H1 (cell line): ENCODE measurements at regions not wholly inside any gene's neighbourhood (a gene's known extent, or its start where the extent isn't known, plus 50 kb on each side); places are given as distances from the start of the nearest gene placed in this dataset.

Source experiments
- CTCF ChIA-PET: fragments of 300-600 bp; sonication (Branson Sonifier 250); formaldehyde crosslinking; loops from one replicate; lab custom pipeline; 2021; ENCODE audit not compliant: partially characterized antibody; lab: Charles Lee
- POLR2A ChIA-PET: fragments of 300-600 bp; sonication (Branson Sonifier 250); formaldehyde crosslinking; loops from one replicate; lab custom pipeline; 2021; ENCODE audit warnings: inconsistent platforms; ENCODE audit not compliant: partially characterized antibody; lab: Charles Lee
- DNase-seq, 2 experiments: peaks; one replicate each; pipeline versions ENCODE4 v3.0.0 to v3.0.0-alpha.2; 2010 to 2022; ENCODE audit warnings: low spot score in 2 of 2, low read depth in 1 of 2, mixed read lengths in 1 of 2
- FAIRE-seq: peaks from 2 replicates; lab custom pipeline; 2011; peaks lifted over from hg19 to GRCh38; lab: Jason Lieb, UNC
- H2AFZ ChIP-seq: 2 replicates; pipeline ENCODE4 v1.8.1; 2012; ENCODE audit warnings: low read length, inconsistent platforms
- H2AK5ac ChIP-seq: 2 replicates; pipeline ENCODE4 v1.6.1; 2013; ENCODE audit warnings: low read depth, low read length
- H2BK120ac ChIP-seq: replicated peaks from 2 replicates; pipeline ENCODE3; 2013; ENCODE audit warnings: low read depth, low read length, inconsistent platforms
- H2BK12ac ChIP-seq: 2 replicates; pipeline ENCODE4 v1.6.1; 2013; ENCODE audit warnings: low read depth, low read length
- H2BK15ac ChIP-seq: 2 replicates; pipeline ENCODE4 v1.6.1; 2013; ENCODE audit warnings: low read length
- H2BK20ac ChIP-seq: 2 replicates; pipeline ENCODE4 v1.6.1; 2013; ENCODE audit warnings: low read length
- H2BK5ac ChIP-seq: 2 replicates; pipeline ENCODE4 v1.6.1; 2013; ENCODE audit warnings: low read depth, low read length
- H3K14ac ChIP-seq: 2 replicates; pipeline ENCODE4 v1.6.1; 2013; ENCODE audit warnings: inconsistent platforms; ENCODE audit not compliant: insufficient read length
- H3K18ac ChIP-seq: 2 replicates; pipeline ENCODE4 v1.6.1; 2013; ENCODE audit warnings: low read length; ENCODE audit errors: extremely low read depth
- H3K23ac ChIP-seq: 2 replicates; pipeline ENCODE4 v1.6.1; 2013; ENCODE audit warnings: inconsistent platforms; ENCODE audit not compliant: insufficient read length
- H3K23me2 ChIP-seq: 2 replicates; pipeline ENCODE4 v1.6.1; 2013; ENCODE audit warnings: low read depth, low read length
- H3K27ac ChIP-seq: 2 replicates; pipeline ENCODE4 v1.6.1; 2011; ENCODE audit warnings: low read depth, low read length, inconsistent platforms
- H3K27me3 ChIP-seq, 4 experiments: replicated peaks in 1 of 4; 1 replicate in 1 of 4; 2 replicates in 3 of 4; pipeline versions ENCODE4 v1.6.1 to v1.8.1; 2011 to 2013; ENCODE audit warnings: low read length in 3 of 4, mild to moderate bottlenecking in 3 of 4, inconsistent platforms in 2 of 4, mixed read lengths in 2 of 4, moderate library complexity in 1 of 4; ENCODE audit not compliant: control insufficient read depth in 3 of 4, insufficient read depth in 3 of 4; ENCODE audit errors: extremely low read depth in 1 of 4
- H3K36me3 ChIP-seq, 4 experiments: 2 replicates each; pipeline versions ENCODE4 v1.6.1 to v1.8.1; 2011 to 2013; ENCODE audit warnings: mild to moderate bottlenecking in 4 of 4, low read length in 3 of 4, moderate library complexity in 2 of 4, control low read depth in 1 of 4, inconsistent platforms in 1 of 4; ENCODE audit not compliant: insufficient read depth in 4 of 4, control insufficient read depth in 2 of 4
- H3K4ac ChIP-seq: replicated peaks from 2 replicates; pipeline ENCODE3; 2013; ENCODE audit warnings: low read length, low read depth, mixed read lengths, inconsistent platforms; ENCODE audit not compliant: insufficient read length
- H3K4me1 ChIP-seq, 4 experiments: replicated peaks in 1 of 4; 1 replicate in 1 of 4; 2 replicates in 3 of 4; pipeline versions ENCODE4 v1.6.1 to v1.8.1; 2011 to 2013; ENCODE audit warnings: low read length in 3 of 4, inconsistent platforms in 2 of 4, mixed read lengths in 1 of 4; ENCODE audit not compliant: insufficient read depth in 4 of 4, control insufficient read depth in 3 of 4
- H3K4me2 ChIP-seq, 2 experiments: 2 replicates each; pipeline versions ENCODE4 v1.6.1 to v1.8.1; 2011 to 2013; ENCODE audit warnings: low read depth in 2 of 2, low read length in 2 of 2, control low read depth in 1 of 2, inconsistent platforms in 1 of 2, mild to moderate bottlenecking in 1 of 2; ENCODE audit not compliant: insufficient read depth in 1 of 2
- H3K4me3 ChIP-seq, 4 experiments: fragments of 200-600, 300-600 bp in 1 of 4; sonication (generic), shearing (Covaris generic), sonication (Bioruptor Twin) in 1 of 4; 2 replicates each; pipeline versions ENCODE4 v1.5.1 to v1.8.1; 2011 to 2016; ENCODE audit warnings: low read length in 4 of 4, low read depth in 3 of 4, control low read depth in 2 of 4, inconsistent platforms in 2 of 4, mild to moderate bottlenecking in 2 of 4, mixed read lengths in 1 of 4, moderate library complexity in 1 of 4; ENCODE audit not compliant: insufficient read depth in 2 of 4; ENCODE audit errors: extremely low read depth in 1 of 4
- H3K56ac ChIP-seq: replicated peaks from 2 replicates; pipeline ENCODE3; 2013; ENCODE audit warnings: low read depth, mild to moderate bottlenecking, mixed read lengths, low read length, inconsistent platforms; ENCODE audit not compliant: insufficient read length
- H3K79me1 ChIP-seq: 2 replicates; pipeline ENCODE4 v1.6.1; 2013; ENCODE audit warnings: low read depth, low read length, control low read depth
- H3K79me2 ChIP-seq, 2 experiments: 2 replicates each; pipeline versions ENCODE4 v1.6.1 to v1.8.1; 2012 to 2013; ENCODE audit warnings: low read length in 2 of 2, mild to moderate bottlenecking in 2 of 2, inconsistent platforms in 1 of 2; ENCODE audit not compliant: insufficient read depth in 2 of 2, control insufficient read depth in 1 of 2
- H3K9ac ChIP-seq, 4 experiments: replicated peaks in 1 of 4; 1 replicate in 1 of 4; 2 replicates in 3 of 4; pipeline versions ENCODE4 v1.6.1 to v1.8.1; 2011 to 2013; ENCODE audit warnings: low read depth in 3 of 4, low read length in 3 of 4, control low read depth in 2 of 4, mild to moderate bottlenecking in 2 of 4, moderate library complexity in 2 of 4, inconsistent platforms in 1 of 4; ENCODE audit errors: extremely low read depth in 1 of 4
- H3K9me3 ChIP-seq, 2 experiments: 2 replicates each; pipeline versions ENCODE4 v1.6.1 to v1.8.1; 2012 to 2013; ENCODE audit warnings: mild to moderate bottlenecking in 2 of 2, moderate library complexity in 2 of 2, control low read depth in 1 of 2, inconsistent platforms in 1 of 2, low read depth in 1 of 2, low read length in 1 of 2, mixed read lengths in 1 of 2; ENCODE audit not compliant: insufficient read depth in 2 of 2
- H4K20me1 ChIP-seq, 2 experiments: replicated peaks in 1 of 2; 2 replicates each; pipeline versions ENCODE3 to v1.8.1; 2011 to 2013; ENCODE audit warnings: inconsistent platforms in 2 of 2, low read length in 2 of 2, mild to moderate bottlenecking in 1 of 2; ENCODE audit not compliant: insufficient read depth in 2 of 2, control insufficient read depth in 1 of 2
- H4K5ac ChIP-seq: 2 replicates; pipeline ENCODE4 v1.6.1; 2013; ENCODE audit warnings: low read length, low read depth, mixed read lengths, inconsistent platforms; ENCODE audit not compliant: insufficient read length
- H4K8ac ChIP-seq: 2 replicates; pipeline ENCODE4 v1.8.0; 2013; ENCODE audit warnings: mild to moderate bottlenecking, moderate library complexity, low read length, inconsistent platforms; ENCODE audit not compliant: insufficient read depth; ENCODE audit errors: extremely low read depth
- H4K91ac ChIP-seq: replicated peaks from 2 replicates; pipeline ENCODE3; 2013; ENCODE audit warnings: low read length, mixed read lengths, inconsistent platforms; ENCODE audit not compliant: insufficient read length
- CBX8 ChIP-seq: fragments of 300-800, 300-1000 bp; sonication (generic); IDR thresholded peaks from 2 replicates; pipeline ENCODE4 v1.7.1; 2016; ENCODE audit warnings: low read depth, low read length, borderline replicate concordance
- MAX ChIP-seq: IDR thresholded peaks from 2 replicates; pipeline ENCODE4 v1.6.1; 2012; ENCODE audit warnings: inconsistent platforms
- WGBS, 2 experiments: shearing (Covaris generic) in 1 of 2; methylation state at CpG; one replicate each; pipeline versions ENCODE4 v1.1.6 to v1.1.7; 2013 to 2015; ENCODE audit warnings: low lambda C conversion rate in 2 of 2, mixed read lengths in 2 of 2, inconsistent platforms in 1 of 2, low coverage in 1 of 2, missing lambda C conversion rate in 1 of 2; ENCODE audit not compliant: insufficient replicate concordance in 2 of 2, insufficient coverage in 1 of 2, insufficient read length in 1 of 2; ENCODE audit errors: extremely low coverage in 1 of 2, missing lambda C conversion rate in 1 of 2; 5-methylcytosine and 5-hydroxymethylcytosine counted together

- H3K4me3 ChIP-seq, result no peak overlapping the region
- no peak overlapping the region for H3K27ac ChIP-seq
- no peaks in the 10 kb centered on the region for H3K27me3 ChIP-seq
- no peak overlapping the region for H3K18ac ChIP-seq
- H2BK12ac ChIP-seq, result no peak overlapping the region
- H2BK20ac ChIP-seq, result no peak overlapping the region
- no peaks in the 10 kb centered on the region for H3K79me2 ChIP-seq
- DNase-seq (no peak), FAIRE-seq (no peak)
- no peak overlapping the region for H3K9ac ChIP-seq
- H4K20me1 ChIP-seq, result no peaks in the 10 kb centered on the region
- no peak overlapping the region for H2AFZ ChIP-seq
- H4K91ac ChIP-seq, result no peak overlapping the region
- no peaks in the 10 kb centered on the region for H3K23me2 ChIP-seq
- CTCF ChIA-PET, result interaction anchor here (1.5 kb wide), 1 partner anchor 13 kb away, joined by 4 read pairs; no protein-coding TSS in a partner anchor
- no peak overlapping the region for H3K14ac ChIP-seq
- H3K4ac ChIP-seq, result no peak overlapping the region
- H4K8ac ChIP-seq, result no peak overlapping the region
- no peak for TF ChIP-seq MAX
- no peak for TF ChIP-seq CBX8
- no peaks in the 10 kb centered on the region for H3K36me3 ChIP-seq
- no peak overlapping the region for H2AK5ac ChIP-seq
- H2BK15ac ChIP-seq, result no peak overlapping the region
- H3K23ac ChIP-seq, result no peak overlapping the region
- WGBS, 2 experiments, result 69% methylated on average over 1 of the region's 1 CpG; no CpG with 5 or more reads in 1 of the 2 experiments
- H3K9me3 ChIP-seq, result no peaks in the 10 kb centered on the region
- no peak overlapping the region for H3K56ac ChIP-seq
- H3K79me1 ChIP-seq, result no peaks in the 10 kb centered on the region
- no peak overlapping the region for H3K4me2 ChIP-seq
- no peak overlapping the region for H2BK5ac ChIP-seq
- POLR2A ChIA-PET, result no interaction called here
- no peak overlapping the region for H4K5ac ChIP-seq
- H2BK120ac ChIP-seq, result no peak overlapping the region
- no peaks in the 10 kb centered on the region for H3K4me1 ChIP-seq
These were observed 58.0 kb upstream of the HNF1B start for GRCh38 chr17:37802712-37803416.
